D721Med (cell line): ENCODE measurements at regions not wholly inside any gene's neighbourhood (a gene's known extent, or its start where the extent isn't known, plus 50 kb on each side); places are given as distances from the start of the nearest gene placed in this dataset.

ENCODE experiments used
- DNase-seq: peaks from one replicate; pipeline ENCODE4 v3.0.0; 2011; ENCODE audit warnings: low spot score; ENCODE audit not compliant: insufficient read length
- FAIRE-seq: peaks from 2 replicates; lab custom pipeline; 2011; peaks lifted over from hg19 to GRCh38; lab: Jason Lieb, UNC
- CTCF ChIP-seq: IDR thresholded peaks from 2 replicates; pipeline ENCODE4 v1.5.1; 2012; ENCODE audit warnings: mild to moderate bottlenecking, control low read depth; ENCODE audit not compliant: insufficient read depth; ENCODE audit errors: missing control alignments

GRCh38 chr1:115140442-115141144 is 51.3 kb upstream of the TSPAN2 start:
- no peak for FAIRE-seq
- no peak for TF ChIP-seq CTCF

GRCh38 chr1:115139381-115139780 is 50.1 kb upstream of the TSPAN2 start:
- no peak for TF ChIP-seq CTCF
- no peak for FAIRE-seq
- DNase-seq, result no peak

More at GRCh38 chr1:115140442-115141144, 51.3 kb upstream of the TSPAN2 start:
- no peak for DNase-seq
